ENCODE measurements at regions not wholly inside any gene's neighbourhood (a gene's known extent, or its start where the extent isn't known, plus 50 kb on each side); places are given as distances from the start of the nearest gene placed in this dataset.

DNA sequence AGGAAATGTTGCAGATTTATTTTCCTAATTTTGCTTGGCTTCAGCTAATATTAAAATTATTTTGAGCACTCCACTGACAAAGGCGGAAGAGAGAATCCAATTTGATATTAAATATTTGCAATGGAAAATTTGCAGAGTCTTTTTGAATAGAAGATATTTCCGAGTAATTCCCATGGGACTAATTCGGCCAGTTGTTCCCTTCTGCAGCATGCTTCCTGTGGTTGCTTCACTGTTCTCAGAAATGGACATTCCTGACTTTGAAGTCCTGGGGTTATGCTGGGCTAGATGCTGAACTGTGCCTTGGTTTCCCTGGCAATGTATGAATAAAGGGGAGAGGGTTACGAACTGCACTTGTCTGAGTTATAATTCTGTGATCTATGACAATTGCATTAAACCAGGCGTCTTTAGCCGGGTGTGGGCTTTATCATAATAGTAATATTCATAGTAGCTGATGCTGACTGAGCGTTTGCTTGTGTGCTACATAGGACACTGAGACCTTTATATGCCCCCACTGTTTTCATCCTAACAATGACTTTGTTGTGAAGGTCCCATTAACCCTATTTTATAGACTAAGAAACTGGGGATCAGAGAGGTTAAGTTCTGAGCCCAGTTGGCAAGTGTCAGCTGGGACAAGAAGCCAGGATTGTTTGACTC lies 114.5 kb upstream of the SPRY4 start:
- no peak for TF ChIP-seq POLR2AphosphoS5 (IDR thresholded peaks at IDR 0.05)
- TF ChIP-seq POLR2A (IDR thresholded peaks at IDR 0.05), result no peak
- no peak for TF ChIP-seq CTCF (IDR thresholded peaks at IDR 0.05)
- intact Hi-C loops (cut with DNase I), result no loop called here
- WGBS, result 74% methylated on average over 7 of the region's 7 CpGs
- DNase-seq (ENCODE audit: low spot score), result no peak
- no peak overlapping the region for H3K4me3 ChIP-seq
- no peaks in the 10 kb centered on the region for H3K4me1 ChIP-seq (replicated peaks)
- H3K27ac ChIP-seq, result no peak overlapping the region
- no peaks in the 10 kb centered on the region for H3K9me3 ChIP-seq
- H3K27me3 ChIP-seq (replicated peaks; ENCODE audit: insufficient read depth), result no peaks in the 10 kb centered on the region
- no peaks in the 10 kb centered on the region for H3K36me3 ChIP-seq

GRCh38 chr5:142438573-142438972 lies 113.8 kb upstream of the SPRY4 start:
- H3K27ac ChIP-seq, result no peak overlapping the region
- intact Hi-C loops (cut with DNase I), result no loop called here
- DNase-seq (ENCODE audit: low spot score), result no peak
- no peaks in the 10 kb centered on the region for H3K36me3 ChIP-seq
- TF ChIP-seq CTCF (IDR thresholded peaks at IDR 0.05) (no peak), POLR2A (IDR thresholded peaks at IDR 0.05) (no peak), POLR2AphosphoS5 (IDR thresholded peaks at IDR 0.05) (no peak)
- 48% methylated on average over 2 of the region's 2 CpGs for WGBS
- no peaks in the 10 kb centered on the region for H3K9me3 ChIP-seq
- no peaks in the 10 kb centered on the region for H3K27me3 ChIP-seq (replicated peaks; ENCODE audit: insufficient read depth)
- no peak overlapping the region for H3K4me3 ChIP-seq
- no peaks in the 10 kb centered on the region for H3K4me1 ChIP-seq (replicated peaks)

DNA sequence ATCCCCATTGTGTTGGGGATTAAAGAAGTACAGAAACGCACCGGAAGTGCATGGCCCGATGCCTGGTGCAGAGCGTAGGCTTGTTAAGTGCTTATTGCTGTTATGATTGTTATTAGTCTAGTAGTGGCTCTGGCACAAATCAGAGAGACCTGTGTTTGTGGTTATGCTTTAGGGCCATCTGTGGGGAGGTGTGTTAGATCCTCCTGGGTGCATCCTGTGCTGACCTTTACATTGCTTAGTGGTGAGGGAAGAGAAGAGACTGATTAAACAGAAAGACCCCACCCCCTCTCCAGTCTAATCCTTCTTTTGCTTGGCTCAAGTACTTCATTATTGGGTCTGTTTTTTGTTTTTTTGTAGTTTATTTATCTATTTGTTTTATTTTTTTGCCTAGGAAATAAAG lies 112.7 kb upstream of the SPRY4 start:
- TF ChIP-seq POLR2A (IDR thresholded peaks at IDR 0.05), result no peak
- no peak for TF ChIP-seq POLR2AphosphoS5 (IDR thresholded peaks at IDR 0.05)
- TF ChIP-seq CTCF (IDR thresholded peaks at IDR 0.05), result no peak
- Histone ChIP-seq H3K27me3 (replicated peaks; ENCODE audit: insufficient read depth) (no peaks in the 10 kb centered on the region), H3K9me3 (no peaks in the 10 kb centered on the region), H3K4me1 (replicated peaks) (no peaks in the 10 kb centered on the region), H3K36me3 (no peaks in the 10 kb centered on the region), H3K27ac (no peak overlapping the region), H3K4me3 (no peak overlapping the region)
- WGBS, result 58% methylated on average over 4 of the region's 4 CpGs
- no peak for DNase-seq (ENCODE audit: low spot score)
- intact Hi-C loops (cut with DNase I), result no loop called here

DNA sequence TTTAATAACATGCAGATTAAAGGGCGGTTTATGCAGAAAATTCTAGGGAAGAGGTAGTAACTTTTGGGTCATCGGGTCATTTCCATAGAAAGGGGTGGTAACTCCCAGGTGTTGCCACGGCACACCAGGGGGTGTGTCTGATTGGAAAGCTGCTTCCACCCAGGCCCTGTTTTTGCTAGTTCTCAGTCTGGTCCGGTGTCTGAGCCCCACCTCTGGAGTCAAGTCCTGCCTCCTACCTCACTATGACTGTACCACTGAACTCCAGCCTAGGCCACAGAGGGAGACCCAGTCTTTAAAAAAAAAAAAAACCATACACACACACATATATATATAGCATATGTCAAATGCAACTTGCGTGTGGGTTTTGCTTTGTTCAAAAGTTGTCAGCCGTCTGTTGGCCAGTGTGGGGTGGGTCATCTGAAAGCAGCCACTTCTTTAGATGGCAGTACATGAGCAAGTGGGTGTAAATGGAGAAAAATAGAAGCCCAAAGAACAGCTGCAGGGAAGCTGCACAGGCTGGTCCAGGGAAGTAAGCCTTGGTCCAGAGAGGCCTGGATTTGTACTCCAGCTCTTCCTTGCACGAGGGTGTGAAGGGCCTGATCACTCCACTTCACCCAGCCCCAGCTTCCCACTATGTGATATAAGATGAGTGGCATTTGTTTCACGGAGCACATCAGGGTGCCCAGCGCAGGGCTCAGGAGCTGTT lies 110.7 kb upstream of the SPRY4 start:
- intact Hi-C loops (cut with DNase I), result no loop called here
- no peak for DNase-seq (ENCODE audit: low spot score)
- no peaks in the 10 kb centered on the region for H3K9me3 ChIP-seq
- 81% methylated on average over 9 of the region's 9 CpGs for WGBS
- H3K4me3 ChIP-seq, result no peak overlapping the region
- no peak overlapping the region for H3K27ac ChIP-seq
- no peaks in the 10 kb centered on the region for H3K4me1 ChIP-seq (replicated peaks)
- no peaks in the 10 kb centered on the region for H3K36me3 ChIP-seq
- TF ChIP-seq POLR2AphosphoS5 (IDR thresholded peaks at IDR 0.05) (no peak), CTCF (IDR thresholded peaks at IDR 0.05) (no peak), POLR2A (IDR thresholded peaks at IDR 0.05) (no peak)
- H3K27me3 ChIP-seq (replicated peaks; ENCODE audit: insufficient read depth), result no peaks in the 10 kb centered on the region

DNA sequence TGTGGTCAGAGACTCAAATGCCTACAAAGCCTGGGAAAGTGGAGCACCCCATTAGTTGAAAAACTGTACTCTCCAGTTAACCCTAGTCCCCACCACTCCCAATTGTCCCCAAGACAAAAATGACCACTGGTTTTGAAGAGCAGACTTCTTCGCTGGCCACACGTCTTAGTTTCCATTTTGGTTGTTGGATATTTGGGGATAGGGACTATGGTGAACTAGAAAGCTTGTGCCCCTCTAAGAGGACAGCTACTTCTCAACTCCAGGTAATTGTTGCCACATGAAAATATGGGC lies 109.4 kb upstream of the SPRY4 start:
- Histone ChIP-seq H3K36me3 (no peaks in the 10 kb centered on the region), H3K4me1 (replicated peaks) (no peaks in the 10 kb centered on the region), H3K9me3 (no peaks in the 10 kb centered on the region), H3K27ac (no peak overlapping the region), H3K4me3 (no peak overlapping the region), H3K27me3 (replicated peaks; ENCODE audit: insufficient read depth) (no peaks in the 10 kb centered on the region)
- TF ChIP-seq POLR2A (IDR thresholded peaks at IDR 0.05), result no peak
- 100% methylated on average over 2 of the region's 2 CpGs for WGBS
- intact Hi-C loops (cut with DNase I), result no loop called here
- no peak for DNase-seq (ENCODE audit: low spot score)
